HG03064 (cell line): ENCODE measurements at regions not wholly inside any gene's neighbourhood (a gene's known extent, or its start where the extent isn't known, plus 50 kb on each side); places are given as distances from the start of the nearest gene placed in this dataset.

ENCODE experiments used
- ATAC-seq: cut with Tn5 transposase; IDR thresholded peaks from one replicate; pipeline ENCODE4 v1.9.1; 2021; ENCODE audit warnings: low read depth; ENCODE audit not compliant: unreplicated experiment

DNA sequence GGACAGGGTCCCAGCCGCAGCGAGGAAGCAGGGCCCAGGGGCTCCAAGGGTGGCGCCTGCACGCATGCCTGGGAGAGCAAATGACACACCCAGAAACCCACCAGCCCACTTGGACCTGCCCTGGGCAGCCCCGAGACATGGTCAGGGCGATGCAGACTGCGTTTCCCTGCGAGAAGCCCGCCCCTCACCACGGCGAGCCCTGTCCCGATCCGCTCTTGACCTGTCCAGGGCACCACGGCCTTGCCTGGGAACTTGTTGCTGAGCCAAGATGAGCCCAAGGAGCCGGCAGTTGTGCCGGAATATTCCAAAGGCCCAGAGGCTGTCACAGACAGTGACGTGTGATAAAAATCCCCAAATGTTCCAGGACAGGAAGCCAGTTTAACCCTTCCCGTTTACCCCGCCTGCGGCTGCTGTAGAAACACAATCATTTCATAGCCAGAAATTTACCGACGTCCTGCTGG, 78.1 kb downstream of the SIK1 start:
- ATAC-seq = no peak

DNA sequence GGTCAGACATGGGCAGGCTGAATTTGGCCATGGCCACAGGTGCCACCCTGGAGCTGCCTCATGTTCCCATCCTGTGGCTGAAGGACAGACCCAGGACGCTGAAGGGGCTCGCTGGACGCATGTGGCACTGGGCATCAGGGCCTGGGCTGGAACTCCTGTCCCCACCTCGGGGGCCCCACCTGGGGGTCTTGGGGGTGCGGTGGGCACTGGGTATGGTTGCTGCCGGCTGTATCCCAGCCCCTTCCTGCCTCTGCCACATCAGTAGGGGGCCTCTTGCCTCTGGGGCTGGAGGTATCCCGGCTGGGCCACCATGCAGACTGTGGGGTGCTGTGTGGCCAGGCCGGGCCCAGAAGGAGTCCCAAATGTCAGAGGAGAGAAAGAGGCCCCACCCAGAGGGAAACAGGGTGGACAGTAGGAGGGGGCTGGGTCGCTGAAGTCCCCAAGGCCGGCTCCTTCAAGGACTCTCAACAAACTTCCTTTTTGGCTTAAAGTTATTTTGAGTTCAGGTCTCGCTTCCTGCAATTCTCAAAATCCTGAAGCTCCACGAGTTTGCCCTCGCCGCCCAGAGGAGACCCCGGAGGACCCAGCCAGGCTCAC, 78.7 kb downstream of the SIK1 start:
- ATAC-seq = no peak

GRCh38 chr21:43347461-43348169, 79.3 kb downstream of the SIK1 start:
- no peak for ATAC-seq

GRCh38 chr21:43346551-43346950, 80.4 kb downstream of the SIK1 start:
- no peak for ATAC-seq

DNA sequence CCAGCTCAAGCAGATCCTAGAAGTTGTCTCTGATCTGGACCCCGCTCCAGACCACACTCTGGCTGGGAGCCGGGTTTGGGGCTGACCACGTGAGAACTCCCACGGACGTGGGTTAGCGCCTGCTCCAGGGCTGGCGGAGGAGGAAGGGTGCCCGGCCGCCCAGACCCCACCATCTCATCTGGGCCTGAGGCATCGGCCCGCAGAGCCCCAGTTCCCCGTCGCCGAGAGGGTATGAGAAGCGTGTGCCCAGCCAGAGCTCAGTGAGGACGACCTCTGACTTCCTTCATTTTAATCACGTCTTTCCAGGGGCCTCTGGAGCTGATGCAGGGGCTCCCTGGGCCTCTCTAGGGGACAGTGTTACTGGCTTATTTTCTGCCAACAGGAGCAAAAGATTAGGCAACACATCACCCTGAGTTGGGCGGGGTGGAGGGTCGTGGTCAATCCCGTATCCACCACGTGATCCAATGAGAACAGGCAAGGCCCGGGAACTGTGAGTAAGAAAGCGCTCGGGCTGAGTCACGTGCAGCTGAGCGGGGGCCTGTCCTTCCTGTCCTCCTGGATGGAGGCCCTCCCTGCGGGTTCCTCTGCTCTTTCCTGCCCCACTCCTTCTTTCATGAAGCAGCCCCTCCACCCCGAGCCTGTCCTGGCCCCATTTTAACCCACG, 81.1 kb downstream of the SIK1 start:
- ATAC-seq = no peak

DNA sequence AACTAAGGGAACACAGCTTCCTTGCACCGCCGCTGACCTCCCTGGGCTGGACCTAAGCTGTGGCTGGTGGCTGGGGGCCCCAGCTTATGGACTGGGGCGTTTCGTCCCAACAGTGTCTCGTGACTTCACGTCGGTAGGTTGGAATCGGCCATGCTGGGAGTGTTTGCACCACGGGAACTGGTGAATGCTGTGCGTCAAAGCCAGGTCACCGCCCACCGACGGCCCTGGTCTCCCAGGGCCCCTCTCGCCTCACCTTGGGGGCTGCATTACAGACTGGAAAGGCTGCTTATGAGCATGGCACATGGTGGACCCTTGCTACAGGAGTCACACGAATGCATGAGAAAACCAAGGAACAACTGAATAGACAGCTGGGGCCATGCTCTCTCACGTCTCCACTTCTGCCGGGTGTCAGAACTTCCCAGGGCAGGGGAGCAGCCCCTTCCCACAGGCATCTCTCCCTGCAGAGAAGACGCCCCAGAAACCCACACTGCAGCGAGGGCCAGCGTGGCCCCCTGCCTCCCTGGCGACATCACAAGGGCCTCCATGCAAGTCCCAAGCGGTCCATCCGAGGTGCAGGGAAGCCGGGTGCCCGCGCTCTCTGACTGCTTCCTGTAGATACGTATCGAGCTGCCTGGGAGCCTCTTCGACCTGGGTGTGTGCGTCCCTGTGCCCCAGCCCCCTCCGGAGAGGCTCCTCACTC, 81.7 kb downstream of the SIK1 start:
- ATAC-seq = no peak

- no peak for ATAC-seq
Observed at GRCh38 chr21:43343992-43344886, 82.7 kb downstream of the SIK1 start.

DNA sequence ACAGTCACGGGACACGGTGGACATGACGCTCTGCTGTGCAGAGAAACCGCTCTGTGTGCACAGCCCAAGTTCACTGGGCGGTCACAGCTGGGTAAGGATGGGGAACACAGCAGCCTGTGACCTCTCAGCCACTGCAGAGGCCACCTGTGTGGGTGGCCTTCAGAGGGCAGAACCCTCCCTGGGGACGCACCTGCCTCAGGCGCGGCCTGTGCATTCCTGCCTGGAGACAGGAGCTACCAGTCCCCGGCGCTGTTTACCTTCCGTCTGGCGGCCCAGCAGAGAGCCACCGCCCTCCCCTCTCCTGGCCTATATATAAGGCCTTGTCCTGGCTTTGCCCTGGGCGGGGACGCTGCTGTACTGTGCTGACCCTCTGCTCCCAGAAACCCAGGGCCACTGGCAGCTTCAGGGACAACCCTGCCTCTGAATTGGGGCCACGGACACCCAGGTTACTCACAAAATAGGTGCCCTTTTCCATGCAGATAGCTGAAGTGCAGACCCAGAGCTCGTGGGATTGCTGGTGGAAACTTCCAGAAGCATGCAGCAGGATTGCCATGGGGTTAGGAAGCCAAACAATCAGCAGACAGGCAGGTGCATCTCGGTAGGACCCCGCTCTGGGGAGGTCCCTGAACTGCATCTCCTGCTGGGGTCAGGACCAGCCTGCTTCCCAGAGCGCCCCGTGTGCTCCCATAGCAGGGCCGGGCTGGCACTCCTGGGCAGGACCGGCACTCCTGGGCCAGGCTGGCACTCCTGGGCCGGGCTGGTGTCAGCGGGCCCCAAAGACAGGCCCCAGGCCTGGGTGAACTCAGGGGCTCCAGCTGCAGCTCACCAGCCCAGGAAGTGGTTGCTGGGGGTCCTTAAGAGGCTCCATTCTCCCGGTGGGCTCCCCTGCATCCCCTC, 83.6 kb downstream of the SIK1 start:
- no peak for ATAC-seq

GRCh38 chr21:43342301-43342881, 84.5 kb downstream of the SIK1 start:
- no peak for ATAC-seq

- no peak for ATAC-seq
Observed at GRCh38 chr21:43341378-43342161, 85.4 kb downstream of the SIK1 start.

- no peak for ATAC-seq
Observed at GRCh38 chr21:43340491-43341377, 86.2 kb downstream of the SIK1 start.

GRCh38 chr21:43339668-43340067, 87.3 kb downstream of the SIK1 start:
- no peak for ATAC-seq

DNA sequence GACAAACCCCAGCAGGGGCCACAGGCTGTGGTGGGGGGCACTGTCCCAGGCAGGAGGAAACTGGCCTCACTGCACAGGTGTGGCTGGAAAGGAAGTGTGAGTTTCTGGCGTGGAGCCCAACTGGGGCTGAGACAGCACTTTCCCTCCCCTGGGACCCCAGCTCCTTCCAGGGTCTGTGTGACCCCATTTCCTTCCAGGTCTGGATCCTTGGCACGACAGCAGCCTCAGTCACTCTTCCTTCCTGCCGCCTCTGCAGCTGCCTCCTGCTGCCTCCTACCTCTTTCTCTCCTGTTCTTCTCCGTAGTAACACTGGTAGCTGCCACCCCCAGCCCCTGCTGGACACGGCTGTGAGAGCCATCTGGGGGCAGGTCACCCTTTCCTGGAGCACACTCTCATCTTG, 88.0 kb downstream of the SIK1 start:
- no peak for ATAC-seq

DNA sequence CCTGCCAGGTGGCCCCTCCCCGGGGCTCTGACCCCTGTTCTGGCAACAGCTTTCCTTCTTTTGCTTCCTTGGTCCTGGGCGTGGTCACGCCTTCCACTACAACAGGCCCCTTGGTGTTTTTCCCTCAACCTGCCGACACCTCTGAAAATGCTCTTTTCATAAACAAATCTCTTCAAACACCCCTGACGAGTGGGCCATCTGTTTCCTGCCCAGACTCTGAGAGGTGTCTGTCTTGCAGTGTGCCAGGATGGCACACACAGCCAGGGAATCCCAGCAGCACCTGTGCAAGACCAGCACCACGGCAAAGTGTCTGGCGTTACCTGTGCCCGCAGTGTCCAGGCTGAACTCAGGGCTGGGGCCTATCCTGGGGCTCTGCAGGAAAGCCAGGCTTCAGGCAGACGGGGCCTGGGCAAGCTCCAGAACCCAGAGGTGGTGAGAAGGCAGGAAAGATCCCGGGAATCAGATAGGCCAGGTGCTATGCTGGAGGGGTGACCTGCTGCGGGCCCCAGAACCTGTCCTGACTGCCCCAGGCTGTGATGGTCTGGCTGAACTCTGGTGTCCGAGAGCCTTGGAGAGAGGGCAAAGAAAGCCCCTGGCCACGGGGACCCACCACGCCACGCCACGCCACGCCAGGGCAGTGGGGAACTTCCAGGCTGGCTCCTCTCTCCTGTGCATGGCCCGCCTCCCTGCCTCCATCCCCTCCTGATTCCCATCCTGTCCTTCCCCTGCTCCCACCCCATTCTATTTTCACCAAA, 88.9 kb downstream of the SIK1 start:
- no peak for ATAC-seq

DNA sequence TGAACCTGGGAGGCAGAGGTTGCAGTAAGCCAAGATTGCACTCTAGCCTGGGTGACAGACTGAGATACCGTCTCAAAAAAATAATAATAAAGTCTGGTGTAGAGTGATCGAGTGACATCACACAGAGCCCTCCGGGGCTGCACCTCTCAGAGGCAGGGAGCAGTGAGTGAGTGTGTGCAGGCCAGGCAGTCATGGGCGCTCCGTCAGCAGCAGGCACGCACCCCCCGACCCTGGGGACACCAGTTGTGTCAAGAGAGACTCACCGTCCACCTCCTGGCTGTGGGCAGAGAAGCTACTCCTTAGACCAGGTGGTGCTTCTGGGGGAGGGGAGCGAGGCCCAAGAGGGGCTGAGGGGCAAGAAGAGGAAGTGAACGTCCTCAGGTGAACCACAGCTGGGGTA, 91.8 kb downstream of the SIK1 start:
- no peak for ATAC-seq

- ATAC-seq = no peak
Observed at GRCh38 chr21:43334214-43334958, 92.5 kb downstream of the SIK1 start.
